ENCODE measurements at regions not wholly inside any gene's neighbourhood (a gene's known extent, or its start where the extent isn't known, plus 50 kb on each side); places are given as distances from the start of the nearest gene placed in this dataset.

- Mint-ChIP-seq H3K4me3 (no peak overlapping the region), H3K36me3 (ENCODE audit: low read depth) (no peaks in the 10 kb centered on the region), H3K27me3 (no peaks in the 10 kb centered on the region), H3K9me3 (no peaks in the 10 kb centered on the region), H3K4me1 (no peaks in the 10 kb centered on the region), H3K27ac (no peak overlapping the region)
- ATAC-seq (ENCODE audit: low read depth) (no peak), DNase-seq (no peak)
- ChIA-PET CTCF (no interaction called here), POLR2A (no interaction called here)
- no peak for TF ChIP-seq CTCF (IDR thresholded peaks at IDR 0.05)
- intact Hi-C loops (cut with micrococcal nuclease), result no loop called here
Observed at GRCh38 chr9:78879324-78880100, 582.6 kb downstream of the PSAT1 start.

- DNase-seq (no peak), ATAC-seq (ENCODE audit: low read depth) (no peak)
- H3K36me3 Mint-ChIP-seq (ENCODE audit: low read depth), result no peaks in the 10 kb centered on the region
- H3K9me3 Mint-ChIP-seq, result no peaks in the 10 kb centered on the region
- H3K27me3 Mint-ChIP-seq, result no peaks in the 10 kb centered on the region
- H3K4me3 Mint-ChIP-seq, result no peak overlapping the region
- ChIA-PET POLR2A (no interaction called here), CTCF (no interaction called here)
- no peak overlapping the region for H3K27ac Mint-ChIP-seq
- no peaks in the 10 kb centered on the region for H3K4me1 Mint-ChIP-seq
- no peak for TF ChIP-seq CTCF (IDR thresholded peaks at IDR 0.05)
- intact Hi-C loops (cut with micrococcal nuclease), result no loop called here
Observed at GRCh38 chr9:78881295-78881694, 584.4 kb downstream of the PSAT1 start.

DNA sequence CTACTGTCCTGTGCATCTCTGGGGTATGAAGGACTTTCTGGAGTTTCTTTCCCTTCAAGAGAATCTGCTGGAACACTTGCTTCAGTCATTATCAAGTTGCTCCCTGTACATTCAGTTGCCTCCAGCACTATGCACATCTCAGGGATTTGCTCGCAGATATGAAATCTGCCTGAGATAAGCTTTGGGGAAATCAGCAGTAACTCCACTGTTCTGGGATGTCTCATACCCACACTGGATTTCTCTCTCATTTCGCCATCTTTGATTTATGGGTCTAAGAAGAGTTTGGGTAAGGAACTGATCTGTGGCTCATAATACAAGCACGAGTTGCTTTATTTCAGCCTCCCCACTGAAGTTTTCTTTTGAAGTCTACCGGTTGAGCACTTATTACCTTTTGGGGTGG lies 585.6 kb downstream of the PSAT1 start:
- Mint-ChIP-seq H3K36me3 (ENCODE audit: low read depth) (no peaks in the 10 kb centered on the region), H3K27ac (no peak overlapping the region), H3K4me1 (no peaks in the 10 kb centered on the region), H3K9me3 (no peaks in the 10 kb centered on the region), H3K4me3 (no peak overlapping the region), H3K27me3 (no peaks in the 10 kb centered on the region)
- no peak for TF ChIP-seq CTCF (IDR thresholded peaks at IDR 0.05)
- POLR2A ChIA-PET, result no interaction called here
- DNase-seq (no peak), ATAC-seq (ENCODE audit: low read depth) (no peak)
- CTCF ChIA-PET, result no interaction called here
- intact Hi-C loops (cut with micrococcal nuclease), result no loop called here

- H3K27me3 Mint-ChIP-seq, result no peaks in the 10 kb centered on the region
- no peaks in the 10 kb centered on the region for H3K4me1 Mint-ChIP-seq
- no peak overlapping the region for H3K4me3 Mint-ChIP-seq
- no peak for TF ChIP-seq CTCF (IDR thresholded peaks at IDR 0.05)
- ATAC-seq (ENCODE audit: low read depth), result no peak
- no peaks in the 10 kb centered on the region for H3K36me3 Mint-ChIP-seq (ENCODE audit: low read depth)
- no peaks in the 10 kb centered on the region for H3K9me3 Mint-ChIP-seq
- ChIA-PET POLR2A (no interaction called here), CTCF (no interaction called here)
- no peak overlapping the region for H3K27ac Mint-ChIP-seq
- DNase-seq, result no peak
- intact Hi-C loops (cut with micrococcal nuclease), result no loop called here
Observed at GRCh38 chr9:78884611-78885150, 587.8 kb downstream of the PSAT1 start.

DNA sequence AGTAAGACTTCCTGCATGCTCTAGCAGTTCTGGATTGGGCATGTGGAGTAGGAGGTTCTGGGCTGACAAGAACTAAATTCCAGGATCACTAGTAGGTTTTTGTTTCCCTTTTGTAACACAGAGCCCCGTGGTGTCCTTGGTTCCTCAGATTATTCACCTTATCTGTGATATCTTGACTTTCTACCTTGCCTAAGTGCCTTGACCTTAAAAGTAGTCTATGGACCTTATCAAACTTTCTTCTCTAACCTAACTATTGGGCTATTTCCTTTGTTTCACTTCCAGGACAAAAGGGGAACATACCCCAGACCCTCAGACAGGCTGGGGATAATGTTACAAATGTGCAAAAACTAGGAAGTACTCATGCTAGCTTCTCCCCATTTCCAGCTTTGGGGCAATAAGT lies 595.3 kb downstream of the PSAT1 start:
- TF ChIP-seq CTCF (IDR thresholded peaks at IDR 0.05), result no peak
- CTCF ChIA-PET, result interaction anchor here (0.7 kb wide), 1 partner anchor 59 kb away, joined by 3 read pairs; no protein-coding TSS in a partner anchor
- H3K27ac Mint-ChIP-seq, result no peak overlapping the region
- no peaks in the 10 kb centered on the region for H3K36me3 Mint-ChIP-seq (ENCODE audit: low read depth)
- ATAC-seq (ENCODE audit: low read depth), result no peak
- DNase-seq, result no peak
- no peaks in the 10 kb centered on the region for H3K9me3 Mint-ChIP-seq
- H3K27me3 Mint-ChIP-seq, result no peaks in the 10 kb centered on the region
- H3K4me1 Mint-ChIP-seq, result no peaks in the 10 kb centered on the region
- POLR2A ChIA-PET, result no interaction called here
- H3K4me3 Mint-ChIP-seq, result no peak overlapping the region
- intact Hi-C loops (cut with micrococcal nuclease), result no loop called here
